ENCODE measurements at regions not wholly inside any gene's neighbourhood (a gene's known extent, or its start where the extent isn't known, plus 50 kb on each side); places are given as distances from the start of the nearest gene placed in this dataset.

GRCh38 chr17:72287586-72287985 is 166.8 kb downstream of the SOX9 start:
- H3K27ac Mint-ChIP-seq = no peak overlapping the region
- ATAC-seq (replicated peaks) = no peak

GRCh38 chr17:72294487-72294893 is 173.7 kb downstream of the SOX9 start:
- Mint-ChIP-seq H3K27me3 (peaks cover 7% of the 10 kb centered on the region), H3K4me3 (no peak overlapping the region), H3K27ac (no peak overlapping the region), H3K9me3 (peaks cover 3% of the 10 kb centered on the region), H3K36me3 (ENCODE audit: low read depth) (no peaks in the 10 kb centered on the region), H3K4me1 (no peaks in the 10 kb centered on the region)
- no peak for ATAC-seq (replicated peaks)

More at GRCh38 chr17:72287586-72287985, 166.8 kb downstream of the SOX9 start:
- Mint-ChIP-seq H3K27me3 (peaks cover 3% of the 10 kb centered on the region), H3K4me3 (no peak overlapping the region), H3K9me3 (no peaks in the 10 kb centered on the region), H3K4me1 (no peaks in the 10 kb centered on the region), H3K36me3 (ENCODE audit: low read depth) (no peaks in the 10 kb centered on the region)

DNA sequence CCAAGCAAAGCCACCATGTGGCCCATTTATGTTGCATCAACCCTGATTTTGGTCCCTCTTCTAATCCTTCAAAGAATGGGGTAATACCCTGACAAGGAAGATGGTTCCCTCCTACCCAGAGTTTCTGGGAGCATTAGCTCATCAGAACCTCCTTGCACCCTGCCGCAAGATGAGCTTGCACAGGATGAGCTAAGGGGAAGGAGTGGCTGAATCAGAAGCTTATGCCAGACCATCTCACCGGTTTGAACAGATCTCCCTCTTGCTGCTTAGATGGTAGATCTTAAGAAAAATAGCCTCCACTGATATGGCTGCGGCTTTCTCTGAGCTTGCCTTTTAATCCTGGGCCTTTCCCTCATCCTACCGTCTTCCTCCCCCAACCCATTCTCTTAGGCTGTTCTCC is 175.1 kb downstream of the SOX9 start:
- Mint-ChIP-seq H3K27me3 (peaks cover 7% of the 10 kb centered on the region), H3K27ac (no peak overlapping the region), H3K9me3 (peaks cover 3% of the 10 kb centered on the region), H3K4me1 (no peaks in the 10 kb centered on the region), H3K4me3 (no peak overlapping the region), H3K36me3 (ENCODE audit: low read depth) (no peaks in the 10 kb centered on the region)
- ATAC-seq (replicated peaks) = no peak

GRCh38 chr17:72296456-72296855 is 175.6 kb downstream of the SOX9 start:
- Mint-ChIP-seq H3K27me3 (peaks cover 7% of the 10 kb centered on the region), H3K4me3 (no peak overlapping the region), H3K36me3 (ENCODE audit: low read depth) (no peaks in the 10 kb centered on the region), H3K9me3 (peaks cover 3% of the 10 kb centered on the region), H3K4me1 (no peaks in the 10 kb centered on the region), H3K27ac (no peak overlapping the region)
- no peak for ATAC-seq (replicated peaks)

GRCh38 chr17:72297326-72298115 is 176.7 kb downstream of the SOX9 start:
- peaks cover 3% of the 10 kb centered on the region for H3K9me3 Mint-ChIP-seq
- ATAC-seq (replicated peaks) = no peak
- H3K27me3 Mint-ChIP-seq = peaks cover 7% of the 10 kb centered on the region
- no peaks in the 10 kb centered on the region for H3K36me3 Mint-ChIP-seq (ENCODE audit: low read depth)
- no peak overlapping the region for H3K27ac Mint-ChIP-seq
- H3K4me1 Mint-ChIP-seq = no peaks in the 10 kb centered on the region
- no peak overlapping the region for H3K4me3 Mint-ChIP-seq

DNA sequence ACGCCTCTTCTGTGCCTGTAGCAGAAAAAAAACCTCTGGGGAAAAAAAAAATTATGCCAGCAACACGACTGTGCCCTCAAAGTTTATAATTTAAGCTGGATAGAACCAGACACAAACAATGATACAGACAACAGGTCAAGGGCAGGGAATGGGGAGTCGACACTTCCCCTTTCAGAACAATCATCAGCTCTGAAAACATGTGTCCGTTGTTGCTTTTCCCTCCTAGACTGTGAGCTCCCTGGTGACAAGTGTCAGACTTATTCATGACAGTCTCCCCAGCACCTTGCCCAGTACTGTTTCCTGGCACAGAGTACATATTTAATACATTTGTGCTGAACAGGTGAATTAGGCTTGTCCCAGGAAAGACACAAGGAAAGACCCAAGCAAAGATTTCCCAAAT is 178.3 kb downstream of the SOX9 start:
- Mint-ChIP-seq H3K9me3 (peaks cover 3% of the 10 kb centered on the region), H3K27me3 (peaks cover 7% of the 10 kb centered on the region), H3K4me1 (no peaks in the 10 kb centered on the region), H3K4me3 (no peak overlapping the region), H3K27ac (no peak overlapping the region), H3K36me3 (ENCODE audit: low read depth) (no peaks in the 10 kb centered on the region)
- ATAC-seq (replicated peaks) = no peak

DNA sequence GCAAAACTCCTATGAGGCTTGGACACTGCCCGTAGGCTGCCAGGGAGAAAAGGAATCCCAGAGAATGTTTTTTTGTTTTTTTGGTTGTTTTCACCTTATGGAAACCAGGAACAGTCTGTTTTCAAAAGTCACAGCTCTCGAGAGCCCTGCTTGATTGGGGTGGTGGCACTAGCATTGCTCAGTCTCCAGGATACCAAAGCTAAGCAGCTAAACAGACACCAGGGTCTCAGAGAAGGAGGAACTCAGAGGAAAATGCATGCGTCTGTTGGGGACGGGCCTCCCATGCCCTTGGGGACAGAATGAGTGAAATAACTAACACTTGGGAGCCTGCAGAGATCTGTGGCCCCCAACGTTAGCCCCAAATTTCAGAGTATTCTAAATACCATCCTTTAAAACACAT is 178.8 kb downstream of the SOX9 start:
- no peaks in the 10 kb centered on the region for H3K36me3 Mint-ChIP-seq (ENCODE audit: low read depth)
- peaks cover 3% of the 10 kb centered on the region for H3K9me3 Mint-ChIP-seq
- H3K4me1 Mint-ChIP-seq = no peaks in the 10 kb centered on the region
- ATAC-seq (replicated peaks) = no peak
- no peak overlapping the region for H3K4me3 Mint-ChIP-seq
- H3K27ac Mint-ChIP-seq = no peak overlapping the region
- H3K27me3 Mint-ChIP-seq = peaks cover 7% of the 10 kb centered on the region

- no peaks in the 10 kb centered on the region for H3K9me3 Mint-ChIP-seq
- H3K4me1 Mint-ChIP-seq = no peaks in the 10 kb centered on the region
- H3K36me3 Mint-ChIP-seq (ENCODE audit: low read depth) = no peaks in the 10 kb centered on the region
- no peak for ATAC-seq (replicated peaks)
- peaks cover 7% of the 10 kb centered on the region for H3K27me3 Mint-ChIP-seq
- no peak overlapping the region for H3K27ac Mint-ChIP-seq
- H3K4me3 Mint-ChIP-seq = no peak overlapping the region
Measured at GRCh38 chr17:72301887-72302286, 181.1 kb downstream of the SOX9 start.

GRCh38 chr17:72302735-72303134 is 181.9 kb downstream of the SOX9 start:
- H3K27me3 Mint-ChIP-seq = peaks cover 14% of the 10 kb centered on the region
- no peak for ATAC-seq (replicated peaks)
- no peaks in the 10 kb centered on the region for H3K36me3 Mint-ChIP-seq (ENCODE audit: low read depth)
- H3K4me3 Mint-ChIP-seq = no peak overlapping the region
- H3K4me1 Mint-ChIP-seq = no peaks in the 10 kb centered on the region
- no peaks in the 10 kb centered on the region for H3K9me3 Mint-ChIP-seq
- no peak overlapping the region for H3K27ac Mint-ChIP-seq

- ATAC-seq (replicated peaks) = no peak
- no peak overlapping the region for H3K27ac Mint-ChIP-seq
- H3K4me3 Mint-ChIP-seq = no peak overlapping the region
- H3K4me1 Mint-ChIP-seq = no peaks in the 10 kb centered on the region
- H3K36me3 Mint-ChIP-seq (ENCODE audit: low read depth) = no peaks in the 10 kb centered on the region
- no peaks in the 10 kb centered on the region for H3K9me3 Mint-ChIP-seq
- H3K27me3 Mint-ChIP-seq = peaks cover 16% of the 10 kb centered on the region
Measured at GRCh38 chr17:72303787-72304733, 183.2 kb downstream of the SOX9 start.

GRCh38 chr17:72304859-72305258 is 184.0 kb downstream of the SOX9 start:
- H3K27me3 Mint-ChIP-seq = peaks cover 17% of the 10 kb centered on the region
- H3K36me3 Mint-ChIP-seq (ENCODE audit: low read depth) = no peaks in the 10 kb centered on the region
- no peak overlapping the region for H3K4me3 Mint-ChIP-seq
- no peaks in the 10 kb centered on the region for H3K4me1 Mint-ChIP-seq
- no peaks in the 10 kb centered on the region for H3K9me3 Mint-ChIP-seq
- H3K27ac Mint-ChIP-seq = no peak overlapping the region
- ATAC-seq (replicated peaks) = no peak

GRCh38 chr17:72305472-72305871 is 184.7 kb downstream of the SOX9 start:
- Mint-ChIP-seq H3K9me3 (no peaks in the 10 kb centered on the region), H3K27ac (no peak overlapping the region), H3K36me3 (ENCODE audit: low read depth) (no peaks in the 10 kb centered on the region), H3K27me3 (peaks cover 17% of the 10 kb centered on the region), H3K4me1 (no peaks in the 10 kb centered on the region), H3K4me3 (no peak overlapping the region)
- no peak for ATAC-seq (replicated peaks)

- no peaks in the 10 kb centered on the region for H3K36me3 Mint-ChIP-seq (ENCODE audit: low read depth)
- H3K9me3 Mint-ChIP-seq = no peaks in the 10 kb centered on the region
- H3K27ac Mint-ChIP-seq = no peak overlapping the region
- H3K27me3 Mint-ChIP-seq = peaks cover 17% of the 10 kb centered on the region
- H3K4me3 Mint-ChIP-seq = no peak overlapping the region
- no peak for ATAC-seq (replicated peaks)
- H3K4me1 Mint-ChIP-seq = no peaks in the 10 kb centered on the region
Measured at GRCh38 chr17:72306037-72306436, 185.2 kb downstream of the SOX9 start.

GRCh38 chr17:72307836-72308235 is 187.0 kb downstream of the SOX9 start:
- H3K27ac Mint-ChIP-seq = no peak overlapping the region
- no peak for ATAC-seq (replicated peaks)
- no peaks in the 10 kb centered on the region for H3K36me3 Mint-ChIP-seq (ENCODE audit: low read depth)
- no peak overlapping the region for H3K4me3 Mint-ChIP-seq
- no peaks in the 10 kb centered on the region for H3K4me1 Mint-ChIP-seq
- H3K27me3 Mint-ChIP-seq = peaks cover 17% of the 10 kb centered on the region
- H3K9me3 Mint-ChIP-seq = no peaks in the 10 kb centered on the region

Measured in activated T-helper 17 cell treated with anti-CD3 and anti-CD28 coated beads, Interleukin-2, amount 50 U/mL, for 72 hours (primary cell).